T-helper 17 cell (primary cell): ENCODE measurements at regions not wholly inside any gene's neighbourhood (a gene's known extent, or its start where the extent isn't known, plus 50 kb on each side); places are given as distances from the start of the nearest gene placed in this dataset.

Experiments
- ATAC-seq: fragments of 150-1000 bp; cut with Tn5 transposase; 2 replicates; pipeline ENCODE4 v1.10.0; 2021; ENCODE audit warnings: mild to moderate bottlenecking, moderate library complexity
- DNase-seq, 3 donors: peaks; one replicate each; pipeline versions ENCODE4 v3.0.0 to v3.0.0-alpha.2; 2020 to 2021
- H3K9me3 ChIP-seq: one replicate; pipeline ENCODE4 v1.7.0; 2013; ENCODE audit warnings: low read length, mild to moderate bottlenecking; ENCODE audit not compliant: control insufficient read depth, poor library complexity, severe bottlenecking
- H3K27ac Mint-ChIP-seq: one replicate; pipeline ENCODE4 v1.8.0; 2022; ENCODE audit warnings: mild to moderate bottlenecking, moderate library complexity, mixed read lengths
- H3K27me3 Mint-ChIP-seq: one replicate; pipeline ENCODE4 v1.8.0; 2022; ENCODE audit warnings: mixed read lengths
- H3K36me3 Mint-ChIP-seq: one replicate; pipeline ENCODE4 v1.8.0; 2022; ENCODE audit warnings: low read depth, mixed read lengths
- H3K4me1 Mint-ChIP-seq: one replicate; pipeline ENCODE4 v1.8.0; 2022; ENCODE audit warnings: mild to moderate bottlenecking, mixed read lengths
- H3K4me3 Mint-ChIP-seq: one replicate; pipeline ENCODE4 v1.8.0; 2022; ENCODE audit warnings: mild to moderate bottlenecking, moderate library complexity, mixed read lengths

GRCh38 chr9:120235081-120235480, 344.9 kb downstream of the CDK5RAP2 start:
- ATAC-seq (no peak), DNase-seq (no peak)
- no peak overlapping the region for H3K27ac Mint-ChIP-seq
- no peaks in the 10 kb centered on the region for H3K9me3 ChIP-seq
- no peak overlapping the region for H3K4me3 Mint-ChIP-seq
- no peaks in the 10 kb centered on the region for H3K4me1 Mint-ChIP-seq
- no peaks in the 10 kb centered on the region for H3K27me3 Mint-ChIP-seq
- no peaks in the 10 kb centered on the region for H3K36me3 Mint-ChIP-seq

DNA sequence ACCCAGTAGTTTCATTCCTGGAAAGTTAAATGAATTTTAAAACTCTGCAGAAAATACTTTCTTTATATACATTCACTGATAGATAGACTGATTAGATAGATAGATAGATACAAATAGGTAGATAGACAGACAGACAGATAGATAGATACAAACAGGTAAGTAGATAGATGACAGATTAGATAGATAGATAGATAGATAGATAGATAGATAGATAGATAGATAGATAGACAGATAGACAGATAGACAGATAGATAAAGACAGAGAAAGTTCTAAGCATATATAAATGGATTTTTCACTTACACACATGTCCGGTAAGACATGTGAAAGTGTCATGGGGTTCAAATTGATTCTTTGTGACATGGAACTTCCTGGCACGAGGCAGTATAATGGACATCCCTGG, 349.7 kb downstream of the CDK5RAP2 start:
- Mint-ChIP-seq H3K27me3 (peaks cover 6% of the 10 kb centered on the region), H3K4me1 (no peaks in the 10 kb centered on the region), H3K4me3 (no peak overlapping the region), H3K36me3 (peaks cover 3% of the 10 kb centered on the region), H3K27ac (no peak overlapping the region)
- no peaks in the 10 kb centered on the region for H3K9me3 ChIP-seq
- ATAC-seq = no peak
- no peak for DNase-seq

GRCh38 chr9:120221844-120222243, 358.1 kb downstream of the CDK5RAP2 start:
- H3K4me3 Mint-ChIP-seq = no peak overlapping the region
- no peak for ATAC-seq

GRCh38 chr9:120214332-120214731, 365.6 kb downstream of the CDK5RAP2 start:
- no peak for DNase-seq
- no peak for ATAC-seq
- no peaks in the 10 kb centered on the region for H3K27me3 Mint-ChIP-seq
- H3K4me3 Mint-ChIP-seq = no peak overlapping the region
- H3K27ac Mint-ChIP-seq = no peak overlapping the region
- no peaks in the 10 kb centered on the region for H3K4me1 Mint-ChIP-seq
- no peaks in the 10 kb centered on the region for H3K36me3 Mint-ChIP-seq
- no peaks in the 10 kb centered on the region for H3K9me3 ChIP-seq

More at GRCh38 chr9:120221844-120222243, 358.1 kb downstream of the CDK5RAP2 start:
- Mint-ChIP-seq H3K4me1 (no peaks in the 10 kb centered on the region), H3K36me3 (no peaks in the 10 kb centered on the region), H3K27me3 (no peaks in the 10 kb centered on the region), H3K27ac (no peak overlapping the region)
- H3K9me3 ChIP-seq = no peaks in the 10 kb centered on the region
- no peak for DNase-seq

GRCh38 chr9:120212853-120213200, 367.1 kb downstream of the CDK5RAP2 start:
- H3K9me3 ChIP-seq = no peaks in the 10 kb centered on the region
- Mint-ChIP-seq H3K4me1 (no peaks in the 10 kb centered on the region), H3K36me3 (no peaks in the 10 kb centered on the region), H3K27ac (no peak overlapping the region), H3K4me3 (no peak overlapping the region), H3K27me3 (no peaks in the 10 kb centered on the region)
- ATAC-seq (no peak), DNase-seq (no peak)

DNA sequence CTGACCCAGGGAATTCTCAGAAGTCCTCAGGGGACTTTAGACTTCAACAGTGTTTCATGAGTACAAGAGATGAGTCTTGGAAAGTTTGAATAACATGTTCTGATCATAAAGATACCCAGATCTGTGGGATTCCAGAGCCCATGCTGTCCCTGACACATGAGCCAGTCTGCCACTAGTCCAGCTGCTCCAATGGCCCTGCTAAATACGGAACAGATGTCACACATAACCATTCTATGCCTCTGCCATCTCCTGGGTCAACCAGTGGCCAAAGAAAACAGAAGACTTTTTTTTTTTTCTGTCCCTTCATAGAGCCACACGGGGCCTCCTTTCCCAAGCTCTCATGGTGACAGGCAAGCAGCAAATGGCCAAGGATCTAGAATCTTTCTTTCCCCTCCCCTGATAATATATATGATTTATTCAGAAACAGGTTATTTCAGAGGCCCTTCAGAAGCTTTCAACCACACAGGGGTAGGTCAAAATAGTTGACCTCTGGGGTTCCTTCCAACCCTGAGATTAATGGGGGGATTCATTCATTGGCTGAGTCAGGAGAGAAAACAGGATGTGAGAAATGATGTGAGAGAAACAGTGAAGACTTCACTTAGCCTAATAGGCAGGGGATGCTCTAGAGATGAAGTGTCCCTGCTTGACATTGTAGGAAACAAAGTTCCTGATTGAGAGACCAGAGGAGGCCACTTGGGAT, 367.7 kb downstream of the CDK5RAP2 start:
- Mint-ChIP-seq H3K4me1 (no peaks in the 10 kb centered on the region), H3K36me3 (no peaks in the 10 kb centered on the region), H3K27me3 (no peaks in the 10 kb centered on the region), H3K4me3 (no peak overlapping the region), H3K27ac (no peak overlapping the region)
- ATAC-seq (no peak), DNase-seq (no peak)
- H3K9me3 ChIP-seq = no peaks in the 10 kb centered on the region

GRCh38 chr9:120210274-120210673, 369.7 kb downstream of the CDK5RAP2 start:
- no peak overlapping the region for H3K27ac Mint-ChIP-seq
- no peaks in the 10 kb centered on the region for H3K4me1 Mint-ChIP-seq
- no peaks in the 10 kb centered on the region for H3K36me3 Mint-ChIP-seq
- DNase-seq = no peak
- no peaks in the 10 kb centered on the region for H3K9me3 ChIP-seq
- ATAC-seq = no peak
- no peak overlapping the region for H3K4me3 Mint-ChIP-seq
- H3K27me3 Mint-ChIP-seq = no peaks in the 10 kb centered on the region

- Mint-ChIP-seq H3K27me3 (no peaks in the 10 kb centered on the region), H3K4me3 (no peak overlapping the region), H3K36me3 (no peaks in the 10 kb centered on the region), H3K27ac (no peak overlapping the region), H3K4me1 (no peaks in the 10 kb centered on the region)
- H3K9me3 ChIP-seq = no peaks in the 10 kb centered on the region
- no peak for DNase-seq
- no peak for ATAC-seq
Measured at GRCh38 chr9:120202856-120203654, 376.9 kb downstream of the CDK5RAP2 start.

- Mint-ChIP-seq H3K27me3 (peaks cover 8% of the 10 kb centered on the region), H3K4me3 (no peak overlapping the region), H3K36me3 (no peaks in the 10 kb centered on the region), H3K27ac (no peak overlapping the region), H3K4me1 (no peaks in the 10 kb centered on the region)
- no peak for ATAC-seq
- H3K9me3 ChIP-seq = no peaks in the 10 kb centered on the region
- no peak for DNase-seq
Measured at GRCh38 chr9:120198027-120198426, 381.9 kb downstream of the CDK5RAP2 start.

GRCh38 chr9:120197605-120198004, 382.4 kb downstream of the CDK5RAP2 start:
- Mint-ChIP-seq H3K27ac (no peak overlapping the region), H3K4me3 (no peak overlapping the region), H3K36me3 (no peaks in the 10 kb centered on the region), H3K4me1 (no peaks in the 10 kb centered on the region), H3K27me3 (peaks cover 10% of the 10 kb centered on the region)
- H3K9me3 ChIP-seq = no peaks in the 10 kb centered on the region
- ATAC-seq (no peak), DNase-seq (no peak)

DNA sequence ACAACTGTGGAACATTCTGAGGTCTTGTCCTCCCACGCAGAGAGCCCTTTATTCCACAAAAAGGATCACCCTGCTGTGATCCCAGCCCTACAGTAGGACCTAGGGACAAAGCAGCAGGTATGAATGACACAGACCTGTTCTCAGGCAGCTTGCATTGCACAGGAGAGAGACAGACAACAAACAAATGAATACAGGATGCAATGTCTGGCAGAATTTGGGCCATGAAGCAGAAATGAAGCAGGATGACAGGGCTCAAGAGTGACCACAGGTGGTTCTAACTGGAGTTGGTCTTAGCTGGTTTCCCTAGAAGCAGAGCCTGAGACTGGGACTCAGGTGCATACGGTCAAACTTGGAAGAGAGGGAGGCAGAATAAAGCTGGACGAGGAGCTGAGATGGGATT, 388.8 kb downstream of the CDK5RAP2 start:
- H3K27ac Mint-ChIP-seq = no peak overlapping the region
- H3K4me1 Mint-ChIP-seq = no peaks in the 10 kb centered on the region
- ATAC-seq = no peak
- DNase-seq = no peak
- H3K9me3 ChIP-seq = no peaks in the 10 kb centered on the region
- no peaks in the 10 kb centered on the region for H3K36me3 Mint-ChIP-seq
- peaks cover 17% of the 10 kb centered on the region for H3K27me3 Mint-ChIP-seq
- no peak overlapping the region for H3K4me3 Mint-ChIP-seq

DNA sequence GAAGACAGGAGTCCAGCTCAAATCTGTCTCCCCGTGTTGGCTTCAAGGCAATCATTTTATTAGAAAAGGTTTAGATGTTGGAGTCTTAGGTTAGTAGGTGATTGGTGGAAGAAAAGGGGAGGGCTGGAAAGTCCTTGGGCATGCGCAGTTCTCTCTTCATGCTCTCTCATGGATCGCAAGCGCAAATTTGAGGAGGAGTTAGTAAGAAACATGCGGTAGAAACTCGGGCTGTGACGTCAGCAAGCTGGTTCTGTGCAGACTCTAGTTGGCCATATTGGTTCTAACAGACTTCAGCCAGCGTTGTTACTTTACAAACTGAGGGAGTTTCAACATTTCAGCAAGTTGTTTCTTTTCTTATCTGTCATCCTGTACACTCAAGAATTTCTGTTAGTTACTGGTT, 392.2 kb downstream of the CDK5RAP2 start:
- Mint-ChIP-seq H3K36me3 (no peaks in the 10 kb centered on the region), H3K4me3 (no peak overlapping the region), H3K27me3 (peaks cover 14% of the 10 kb centered on the region), H3K27ac (no peak overlapping the region), H3K4me1 (no peaks in the 10 kb centered on the region)
- ATAC-seq (no peak), DNase-seq (no peak)
- no peaks in the 10 kb centered on the region for H3K9me3 ChIP-seq

DNA sequence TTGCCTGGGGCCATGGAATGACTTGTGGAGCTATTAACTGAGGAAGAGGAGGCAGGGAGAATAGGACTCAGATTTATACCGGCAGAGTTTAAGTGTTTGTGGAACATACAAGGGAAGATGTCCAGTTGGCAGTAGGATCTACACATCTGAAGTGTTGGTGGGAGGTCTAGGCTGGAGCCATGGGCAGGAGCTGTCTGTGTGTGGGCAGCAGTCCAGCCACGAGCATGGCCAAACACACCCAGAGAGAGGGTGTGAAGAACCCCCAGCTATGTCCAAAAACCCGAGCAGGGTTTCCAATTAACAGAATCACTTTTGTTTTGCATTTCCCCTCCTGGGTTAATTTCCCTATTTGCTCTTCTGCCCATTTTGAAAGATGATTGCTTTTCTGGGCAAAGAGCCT, 393.7 kb downstream of the CDK5RAP2 start:
- Mint-ChIP-seq H3K4me1 (no peaks in the 10 kb centered on the region), H3K4me3 (no peak overlapping the region), H3K27ac (no peak overlapping the region), H3K27me3 (peaks cover 11% of the 10 kb centered on the region), H3K36me3 (no peaks in the 10 kb centered on the region)
- DNase-seq (no peak), ATAC-seq (no peak)
- no peaks in the 10 kb centered on the region for H3K9me3 ChIP-seq

DNA sequence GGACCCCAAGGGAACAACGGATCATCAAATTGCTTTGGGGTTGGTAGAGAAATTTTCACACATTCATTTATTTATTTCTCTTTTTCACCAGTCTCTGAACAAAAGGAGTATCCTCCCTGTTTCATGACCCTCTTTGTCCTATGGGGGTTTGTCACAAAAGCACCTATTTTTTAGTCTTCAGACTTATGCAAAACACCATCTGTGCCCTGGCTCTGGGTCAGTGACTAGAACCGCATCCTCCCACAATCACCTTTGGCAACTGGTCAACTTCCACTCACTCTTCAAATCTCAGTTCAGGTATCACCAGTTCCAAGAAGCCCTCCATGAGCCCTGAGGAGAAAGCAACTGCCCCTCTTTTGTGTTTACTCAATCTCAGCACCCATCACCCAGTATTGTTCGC, 395.7 kb downstream of the CDK5RAP2 start:
- Mint-ChIP-seq H3K4me3 (no peak overlapping the region), H3K27ac (no peak overlapping the region), H3K27me3 (peaks cover 6% of the 10 kb centered on the region), H3K36me3 (no peaks in the 10 kb centered on the region), H3K4me1 (no peaks in the 10 kb centered on the region)
- DNase-seq (no peak), ATAC-seq (no peak)
- no peaks in the 10 kb centered on the region for H3K9me3 ChIP-seq
